Spinal cord (tissue), 9 donors: ENCODE measurements at regions not wholly inside any gene's neighbourhood (a gene's known extent, or its start where the extent isn't known, plus 50 kb on each side); places are given as distances from the start of the nearest gene placed in this dataset.

Experiments
- DNase-seq, 6 donors: peaks; one replicate each; pipeline versions ENCODE4 v3.0.0 to v3.0.0-alpha.2; 2013 to 2015; ENCODE audit warnings: low spot score in 6 of 6, low read depth in 4 of 6
- H3K27ac ChIP-seq: one replicate; pipeline ENCODE4 v1.5.1; 2013; ENCODE audit warnings: low read depth, low read length, control low read depth
- H3K27me3 ChIP-seq: one replicate; pipeline ENCODE4 v1.6.1; 2013; ENCODE audit warnings: low read length; ENCODE audit not compliant: control insufficient read depth, insufficient read depth
- H3K36me3 ChIP-seq: one replicate; pipeline ENCODE4 v1.6.1; 2013; ENCODE audit warnings: low read length; ENCODE audit not compliant: control insufficient read depth, insufficient read depth
- H3K4me1 ChIP-seq: one replicate; pipeline ENCODE4 v1.6.1; 2013; ENCODE audit warnings: low read length; ENCODE audit not compliant: control insufficient read depth, insufficient read depth
- H3K4me3 ChIP-seq: one replicate; pipeline ENCODE4 v1.5.1; 2013; ENCODE audit warnings: low read depth, low read length, control low read depth
- H3K9me3 ChIP-seq: one replicate; pipeline ENCODE4 v1.6.1; 2013; ENCODE audit warnings: low read length; ENCODE audit not compliant: control insufficient read depth, insufficient read depth
- WGBS: methylation state at CpG from one replicate; pipeline ENCODE4 v1.1.5; 2013; ENCODE audit warnings: missing lambda C conversion rate; ENCODE audit not compliant: insufficient coverage; 5-methylcytosine and 5-hydroxymethylcytosine counted together
- donor health status: healthy.

GRCh38 chr2:106584304-106584954 is 97.3 kb downstream of the CD8B2 start:
- peaks cover 20% of the 10 kb centered on the region for H3K27me3 ChIP-seq
- DNase-seq = no peak
- peaks cover 11% of the 10 kb centered on the region for H3K4me1 ChIP-seq
- H3K9me3 ChIP-seq = no peaks in the 10 kb centered on the region
- H3K27ac ChIP-seq = no peak overlapping the region
- 39% methylated on average over 47 of the region's 47 CpGs for WGBS
- no peak overlapping the region for H3K4me3 ChIP-seq
- H3K36me3 ChIP-seq = no peaks in the 10 kb centered on the region

- no CpG with 5 or more reads among the region's 4 CpGs for WGBS
- Histone ChIP-seq H3K27ac (no peak overlapping the region), H3K4me3 (no peak overlapping the region), H3K9me3 (no peaks in the 10 kb centered on the region), H3K4me1 (no peaks in the 10 kb centered on the region), H3K27me3 (no peaks in the 10 kb centered on the region), H3K36me3 (no peaks in the 10 kb centered on the region)
- DNase-seq = no peak
These were observed 109.7 kb downstream of the CD8B2 start for GRCh38 chr2:106596844-106597243.

GRCh38 chr2:106599540-106599939 is 112.4 kb downstream of the CD8B2 start:
- Histone ChIP-seq H3K36me3 (no peaks in the 10 kb centered on the region), H3K4me1 (no peaks in the 10 kb centered on the region), H3K27ac (no peak overlapping the region), H3K9me3 (no peaks in the 10 kb centered on the region), H3K27me3 (no peaks in the 10 kb centered on the region), H3K4me3 (no peak overlapping the region)
- WGBS = no CpG with 5 or more reads among the region's 3 CpGs
- no peak for DNase-seq

GRCh38 chr2:106602042-106602441 is 114.9 kb downstream of the CD8B2 start:
- Histone ChIP-seq H3K9me3 (no peaks in the 10 kb centered on the region), H3K36me3 (no peaks in the 10 kb centered on the region), H3K4me3 (no peak overlapping the region), H3K27me3 (no peaks in the 10 kb centered on the region), H3K27ac (no peak overlapping the region), H3K4me1 (no peaks in the 10 kb centered on the region)
- no peak for DNase-seq
- WGBS = 94% methylated on average over 3 of the region's 4 CpGs

- H3K27ac ChIP-seq = no peak overlapping the region
- H3K9me3 ChIP-seq = no peaks in the 10 kb centered on the region
- no peaks in the 10 kb centered on the region for H3K4me1 ChIP-seq
- WGBS = no CpG with 5 or more reads among the region's 3 CpGs
- no peaks in the 10 kb centered on the region for H3K36me3 ChIP-seq
- peak in 1 of 6 donors; percentile 66 for DNase-seq
- H3K27me3 ChIP-seq = no peaks in the 10 kb centered on the region
- H3K4me3 ChIP-seq = no peak overlapping the region
These were observed 119.5 kb downstream of the CD8B2 start for GRCh38 chr2:106606652-106607051.

GRCh38 chr2:106607371-106607770 is 120.2 kb downstream of the CD8B2 start:
- no peak overlapping the region for H3K4me3 ChIP-seq
- H3K9me3 ChIP-seq = no peaks in the 10 kb centered on the region
- H3K27me3 ChIP-seq = no peaks in the 10 kb centered on the region
- 92% methylated on average over 1 of the region's 1 CpG for WGBS
- H3K27ac ChIP-seq = no peak overlapping the region
- no peaks in the 10 kb centered on the region for H3K4me1 ChIP-seq
- no peak for DNase-seq
- H3K36me3 ChIP-seq = no peaks in the 10 kb centered on the region

- Histone ChIP-seq H3K27me3 (no peaks in the 10 kb centered on the region), H3K36me3 (no peaks in the 10 kb centered on the region), H3K4me1 (no peaks in the 10 kb centered on the region), H3K9me3 (no peaks in the 10 kb centered on the region), H3K27ac (no peak overlapping the region), H3K4me3 (no peak overlapping the region)
- no peak for DNase-seq
- no CpG with 5 or more reads among the region's 2 CpGs for WGBS
These were observed 122.6 kb downstream of the CD8B2 start for GRCh38 chr2:106609780-106610179.

GRCh38 chr2:106614511-106615291 is 127.5 kb downstream of the CD8B2 start:
- 80% methylated on average over 5 of the region's 5 CpGs for WGBS
- H3K9me3 ChIP-seq = no peaks in the 10 kb centered on the region
- H3K36me3 ChIP-seq = no peaks in the 10 kb centered on the region
- H3K4me3 ChIP-seq = no peak overlapping the region
- H3K4me1 ChIP-seq = no peaks in the 10 kb centered on the region
- H3K27ac ChIP-seq = no peak overlapping the region
- no peaks in the 10 kb centered on the region for H3K27me3 ChIP-seq
- peak in 1 of 6 donors; percentile 41 for DNase-seq

GRCh38 chr2:106618614-106619013 is 131.4 kb downstream of the CD8B2 start:
- DNase-seq = no peak
- whole genome bisulfite sequencing = 79% methylated on average over 3 of the region's 3 CpGs
- Histone ChIP-seq H3K4me1 (no peaks in the 10 kb centered on the region), H3K4me3 (no peak overlapping the region), H3K9me3 (no peaks in the 10 kb centered on the region), H3K27me3 (no peaks in the 10 kb centered on the region), H3K27ac (no peak overlapping the region), H3K36me3 (no peaks in the 10 kb centered on the region)

GRCh38 chr2:106623456-106623855 is 136.3 kb downstream of the CD8B2 start:
- Histone ChIP-seq H3K27ac (no peak overlapping the region), H3K36me3 (no peaks in the 10 kb centered on the region), H3K4me1 (no peaks in the 10 kb centered on the region), H3K4me3 (no peak overlapping the region), H3K9me3 (peaks cover under 1% of the 10 kb centered on the region), H3K27me3 (no peaks in the 10 kb centered on the region)
- peak in 1 of 6 donors; percentile 53 for DNase-seq
- no CpG with 5 or more reads among the region's 2 CpGs for WGBS
